Right cardiac atrium (tissue), 5 donors: ENCODE measurements at regions not wholly inside any gene's neighbourhood (a gene's known extent, or its start where the extent isn't known, plus 50 kb on each side); places are given as distances from the start of the nearest gene placed in this dataset.

Experiments used
- ATAC-seq, 2 donors: fragments of 200-7000 bp; cut with Tn5 transposase; one replicate each; pipeline versions ENCODE4 v1.8.0 to v1.9.1; 2020; ENCODE audit warnings: moderate library complexity in 2 of 2, mild to moderate bottlenecking in 1 of 2
- DNase-seq, 3 donors: peaks; one replicate each; pipeline ENCODE4 v3.0.0-alpha.2; 2020
- H3K27ac ChIP-seq: one replicate; pipeline ENCODE4 v1.5.1; 2013; ENCODE audit warnings: mild to moderate bottlenecking, low read length, control low read depth, moderate library complexity
- H3K27me3 ChIP-seq: one replicate; pipeline ENCODE4 v1.6.1; 2013; ENCODE audit not compliant: control insufficient read depth, insufficient read depth
- H3K4me1 ChIP-seq: one replicate; pipeline ENCODE4 v1.6.1; 2013; ENCODE audit warnings: low read length; ENCODE audit not compliant: control insufficient read depth, insufficient read depth
- H3K4me3 ChIP-seq: one replicate; pipeline ENCODE4 v1.5.1; 2013; ENCODE audit warnings: low read length, control low read depth
- H3K9me3 ChIP-seq: one replicate; pipeline ENCODE4 v1.6.1; 2013; ENCODE audit warnings: low read length; ENCODE audit not compliant: control insufficient read depth
- WGBS: extraction: QIAGEN DNeasy Blood & Tissue Kit; methylation state at CpG from one replicate; pipeline ENCODE4 v1.1.7; 2013; 5-methylcytosine and 5-hydroxymethylcytosine counted together
- intact Hi-C, 4 donors: fragments of 100-400 bp; cut with DNase I; formaldehyde crosslinking; loops; one replicate each; pipeline versions ENCODE4 v1.11.0 to v1.14.0; 2022 to 2023
- donor health status: healthy with polysubstance abuse.
- donor health status: DM: no; HTN: yes; CAD: no.
- donor health status: DM: no; HTN: no; CAD: no.
- donor health status: DM: no; HTN: yes; CAD: no; lungs with severe emphysema.
- donor health status: DM: yes; HTN: yes; CAD: no.

- no peaks in the 10 kb centered on the region for H3K27me3 ChIP-seq
- WGBS = 63% methylated on average over 4 of the region's 4 CpGs
- no peaks in the 10 kb centered on the region for H3K4me1 ChIP-seq
These were observed 152.5 kb upstream of the ALKAL2 start for GRCh38 chr2:440403-440740.

DNA sequence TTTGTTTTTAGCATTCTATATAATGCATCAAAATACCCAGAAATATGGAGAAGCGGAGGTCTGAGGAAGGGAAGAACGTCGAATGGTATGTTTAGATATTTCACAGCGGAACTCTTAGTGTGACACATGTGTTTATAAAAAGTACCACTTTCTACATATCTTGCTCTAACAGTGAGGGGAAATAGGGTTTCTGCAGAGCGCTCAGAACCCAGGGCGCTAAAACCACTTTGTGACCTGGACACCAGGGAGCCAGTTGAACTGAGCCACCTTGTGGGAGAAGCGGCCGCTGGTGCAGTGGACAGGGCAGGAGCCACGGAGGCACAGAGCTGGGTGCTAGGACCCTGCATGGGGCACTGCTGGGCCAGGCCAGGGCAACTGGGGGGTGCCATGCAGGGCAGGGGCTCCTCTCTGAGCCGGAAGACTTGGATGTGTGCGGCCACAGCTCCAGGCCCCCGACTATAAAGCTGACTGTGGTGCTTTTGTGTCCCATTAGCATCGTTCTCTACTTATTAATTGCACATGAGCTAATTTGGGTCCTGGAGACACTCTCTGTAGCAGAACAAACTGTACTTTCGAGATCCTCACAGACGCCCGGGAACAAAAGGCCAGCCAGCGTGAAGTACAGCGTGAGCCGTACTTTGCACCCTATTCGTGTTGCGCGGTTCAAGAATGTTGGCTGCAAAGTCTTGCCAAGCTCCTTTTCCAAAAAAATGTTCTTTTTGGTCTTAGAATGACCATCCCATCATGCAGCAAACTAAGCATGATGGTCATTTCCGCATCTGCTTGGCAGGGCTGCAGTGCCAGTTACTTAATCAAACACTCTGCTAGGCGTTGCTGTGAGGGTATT lies 151.9 kb upstream of the ALKAL2 start:
- Histone ChIP-seq H3K4me1 (no peaks in the 10 kb centered on the region), H3K4me3 (no peak overlapping the region), H3K27ac (no peak overlapping the region), H3K27me3 (no peaks in the 10 kb centered on the region), H3K9me3 (no peaks in the 10 kb centered on the region)
- no peak for DNase-seq
- intact Hi-C loops = no loop called here
- 86% methylated on average over 24 of the region's 24 CpGs for WGBS
- ATAC-seq = peak in 1 of 2 donors; percentile 19

More at GRCh38 chr2:440403-440740, 152.5 kb upstream of the ALKAL2 start:
- no peak for ATAC-seq
- H3K9me3 ChIP-seq = no peaks in the 10 kb centered on the region
- intact Hi-C loops = no loop called here
- H3K27ac ChIP-seq = no peak overlapping the region
- no peak overlapping the region for H3K4me3 ChIP-seq
- no peak for DNase-seq

GRCh38 chr2:439077-439476 lies 151.2 kb upstream of the ALKAL2 start:
- no peaks in the 10 kb centered on the region for H3K9me3 ChIP-seq
- 78% methylated on average over 17 of the region's 17 CpGs for WGBS
- H3K27ac ChIP-seq = no peak overlapping the region
- intact Hi-C loops = no loop called here
- no peaks in the 10 kb centered on the region for H3K27me3 ChIP-seq
- no peak for DNase-seq
- ATAC-seq = no peak
- no peaks in the 10 kb centered on the region for H3K4me1 ChIP-seq
- no peak overlapping the region for H3K4me3 ChIP-seq

- DNase-seq (no peak), ATAC-seq (no peak)
- H3K27me3 ChIP-seq = no peaks in the 10 kb centered on the region
- no peak overlapping the region for H3K4me3 ChIP-seq
- no peaks in the 10 kb centered on the region for H3K4me1 ChIP-seq
- H3K27ac ChIP-seq = no peak overlapping the region
- intact Hi-C loops = no loop called here
- 49% methylated on average over 15 of the region's 15 CpGs for WGBS
- H3K9me3 ChIP-seq = no peaks in the 10 kb centered on the region
These were observed 150.0 kb upstream of the ALKAL2 start for GRCh38 chr2:437756-438393.

DNA sequence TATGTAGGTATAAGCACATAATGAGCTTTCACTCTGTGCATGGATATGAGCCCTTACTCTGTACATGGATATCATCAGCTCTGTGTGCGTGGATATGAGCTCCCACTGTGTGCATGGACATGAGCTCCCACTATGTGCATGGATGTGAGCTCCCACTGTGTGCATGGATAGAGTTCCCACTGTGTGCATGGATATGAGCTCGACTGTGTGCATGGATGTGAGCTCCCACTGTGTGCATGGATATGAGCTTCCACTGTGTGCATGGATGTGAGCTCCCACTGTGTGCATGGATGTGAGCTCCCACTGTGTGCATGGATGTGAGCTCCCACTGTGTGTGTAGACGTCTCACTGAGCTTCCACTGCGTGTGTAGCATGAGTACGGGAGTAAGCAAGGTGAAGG lies 149.3 kb upstream of the ALKAL2 start:
- no peak for ATAC-seq
- Histone ChIP-seq H3K27me3 (no peaks in the 10 kb centered on the region), H3K9me3 (no peaks in the 10 kb centered on the region), H3K27ac (no peak overlapping the region), H3K4me3 (no peak overlapping the region), H3K4me1 (no peaks in the 10 kb centered on the region)
- 78% methylated on average over 5 of the region's 5 CpGs for WGBS
- intact Hi-C loops = no loop called here
- no peak for DNase-seq

- Histone ChIP-seq H3K9me3 (no peaks in the 10 kb centered on the region), H3K27me3 (no peaks in the 10 kb centered on the region), H3K4me1 (no peaks in the 10 kb centered on the region), H3K27ac (no peak overlapping the region), H3K4me3 (no peak overlapping the region)
- no peak for ATAC-seq
- DNase-seq = no peak
- WGBS = 96% methylated on average over 14 of the region's 14 CpGs
- intact Hi-C loops = no loop called here
These were observed 148.3 kb upstream of the ALKAL2 start for GRCh38 chr2:436205-436604.

DNA sequence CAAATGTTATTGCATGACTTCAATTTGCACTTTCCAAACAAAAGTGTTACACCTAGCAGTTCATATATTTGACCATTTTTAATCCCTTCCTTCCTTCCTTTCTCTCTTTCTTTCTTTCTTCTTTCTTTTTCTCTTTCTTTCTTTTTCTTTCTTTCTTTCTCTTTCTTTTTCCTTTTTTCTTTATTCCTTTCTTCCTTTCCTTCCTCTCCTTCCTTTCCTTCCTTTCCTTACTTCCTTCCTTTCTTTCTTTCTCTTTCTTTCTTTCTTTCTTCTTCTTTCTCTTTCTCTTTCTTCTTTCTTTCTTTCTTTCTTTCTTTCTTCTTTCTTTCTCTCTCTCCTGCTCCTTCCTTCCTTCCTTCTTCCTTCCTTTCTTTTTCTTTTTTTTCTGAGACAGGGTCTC lies 146.7 kb upstream of the ALKAL2 start:
- Histone ChIP-seq H3K27ac (no peak overlapping the region), H3K4me1 (no peaks in the 10 kb centered on the region), H3K27me3 (no peaks in the 10 kb centered on the region), H3K4me3 (no peak overlapping the region), H3K9me3 (no peaks in the 10 kb centered on the region)
- intact Hi-C loops = no loop called here
- DNase-seq (no peak), ATAC-seq (no peak)

- intact Hi-C loops = no loop called here
- ATAC-seq (no peak), DNase-seq (no peak)
- 78% methylated on average over 4 of the region's 4 CpGs for WGBS
- Histone ChIP-seq H3K4me3 (no peak overlapping the region), H3K27ac (no peak overlapping the region), H3K9me3 (no peaks in the 10 kb centered on the region), H3K27me3 (no peaks in the 10 kb centered on the region), H3K4me1 (no peaks in the 10 kb centered on the region)
These were observed 145.3 kb upstream of the ALKAL2 start for GRCh38 chr2:433216-433615.

DNA sequence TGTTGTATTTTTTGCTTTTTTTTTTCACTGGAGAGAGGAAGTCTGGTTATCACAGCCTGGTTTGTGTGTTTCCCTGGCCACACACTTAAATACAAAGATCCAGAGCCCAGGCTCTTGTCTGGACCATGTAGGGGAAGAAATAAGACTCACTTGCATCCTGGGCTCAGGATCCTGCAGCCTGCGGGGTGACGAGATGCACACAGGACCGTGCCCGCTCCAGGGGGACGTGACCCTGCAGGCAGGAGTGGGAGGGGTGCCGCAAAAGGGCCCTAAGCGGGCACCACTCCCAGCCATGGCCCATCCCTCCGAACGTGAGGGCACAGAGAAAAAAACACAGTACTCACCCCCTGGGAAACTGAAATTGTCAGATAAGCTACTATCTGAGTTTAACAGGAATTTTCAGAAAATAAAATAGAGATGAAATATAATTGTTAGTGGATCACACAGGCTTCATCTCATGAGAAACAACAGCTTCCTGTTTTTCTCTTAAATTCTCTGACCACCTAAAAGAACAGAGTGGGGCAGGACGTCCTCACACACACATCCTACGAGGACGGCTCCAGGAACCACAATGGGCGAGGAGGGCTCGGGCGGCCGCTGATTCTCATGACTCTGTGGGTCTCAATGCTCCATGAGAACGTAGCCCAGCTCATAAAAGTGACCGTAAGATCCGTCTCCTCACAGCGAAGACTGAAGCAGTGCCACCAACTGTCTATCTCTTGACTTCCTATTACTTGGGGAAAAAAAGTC lies 142.6 kb upstream of the ALKAL2 start:
- ATAC-seq (no peak), DNase-seq (peak in 1 of 3 donors; percentile 7)
- H3K27me3 ChIP-seq = no peaks in the 10 kb centered on the region
- H3K4me1 ChIP-seq = no peaks in the 10 kb centered on the region
- no peaks in the 10 kb centered on the region for H3K9me3 ChIP-seq
- H3K4me3 ChIP-seq = no peak overlapping the region
- intact Hi-C loops = no loop called here
- 63% methylated on average over 20 of the region's 20 CpGs for WGBS
- no peak overlapping the region for H3K27ac ChIP-seq

DNA sequence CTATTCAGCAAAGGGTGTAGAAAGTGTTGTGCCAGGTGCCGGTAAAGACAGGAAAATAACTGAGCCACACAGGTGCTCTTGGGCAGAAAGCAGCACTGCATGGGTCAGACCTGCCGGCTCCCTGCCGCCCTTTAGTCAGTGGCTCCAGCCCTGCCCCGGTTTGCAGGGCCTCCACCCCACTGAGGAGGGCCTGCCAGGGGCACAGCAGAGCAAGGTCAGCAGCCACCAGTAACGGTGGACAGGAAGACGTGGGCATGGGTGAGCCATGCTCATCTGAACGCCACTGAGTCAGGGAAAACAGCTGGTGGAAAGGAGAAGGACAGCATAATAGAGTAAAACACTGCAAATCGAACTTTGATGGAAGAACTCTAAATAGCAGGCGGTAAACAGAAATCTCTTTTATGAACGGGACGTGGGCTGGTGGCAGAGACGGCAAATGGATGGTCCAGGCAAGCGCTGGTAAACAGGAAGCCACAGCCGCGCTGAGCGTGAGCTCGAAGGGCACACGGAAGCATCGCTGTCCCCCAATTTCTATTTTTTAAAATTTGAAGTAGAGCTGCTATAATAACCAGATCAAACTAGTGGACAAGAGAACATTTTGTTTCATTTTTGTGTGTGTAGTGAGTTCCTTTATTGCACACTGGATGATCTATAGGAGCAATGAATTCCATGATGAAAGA lies 141.8 kb upstream of the ALKAL2 start:
- WGBS = 77% methylated on average over 19 of the region's 19 CpGs
- Histone ChIP-seq H3K27ac (no peak overlapping the region), H3K4me1 (no peaks in the 10 kb centered on the region), H3K9me3 (no peaks in the 10 kb centered on the region), H3K27me3 (no peaks in the 10 kb centered on the region), H3K4me3 (no peak overlapping the region)
- no peak for ATAC-seq
- intact Hi-C loops = no loop called here
- peak in 1 of 3 donors; percentile 21 for DNase-seq

DNA sequence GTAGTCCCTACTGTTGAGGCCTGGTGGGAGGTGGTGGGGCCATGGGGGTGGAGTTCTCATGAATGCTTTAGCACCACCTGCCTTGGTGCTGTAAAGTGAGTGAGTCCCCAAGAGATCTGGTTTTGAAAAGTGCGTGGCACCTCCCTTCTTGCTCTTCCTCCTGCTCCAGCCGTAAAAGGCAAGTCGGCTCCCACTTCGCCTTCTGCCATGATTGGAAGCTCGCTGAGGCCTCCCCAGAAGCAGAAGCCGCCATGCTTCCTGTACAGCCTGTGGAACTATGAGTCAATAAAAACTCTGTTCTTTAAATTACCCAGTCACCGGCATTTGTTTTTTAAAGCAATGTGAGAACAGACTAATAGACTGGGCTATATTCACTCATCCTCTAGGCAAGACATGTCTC lies 141.3 kb upstream of the ALKAL2 start:
- H3K4me1 ChIP-seq = no peaks in the 10 kb centered on the region
- H3K9me3 ChIP-seq = no peaks in the 10 kb centered on the region
- no peak for DNase-seq
- no peaks in the 10 kb centered on the region for H3K27me3 ChIP-seq
- intact Hi-C loops = no loop called here
- H3K4me3 ChIP-seq = no peak overlapping the region
- 94% methylated on average over 7 of the region's 7 CpGs for WGBS
- no peak overlapping the region for H3K27ac ChIP-seq
- no peak for ATAC-seq
